HG02759 (cell line): ENCODE measurements at regions not wholly inside any gene's neighbourhood (a gene's known extent, or its start where the extent isn't known, plus 50 kb on each side); places are given as distances from the start of the nearest gene placed in this dataset.
"Not testable (repeated sequence)": the region's sequence is repeated elsewhere in the genome, so short reads cannot be mapped to it uniquely, and the experiment has no call there.

ENCODE experiments used
- ATAC-seq: cut with Tn5 transposase; IDR thresholded peaks from one replicate; pipeline ENCODE4 v1.9.1; 2021; ENCODE audit warnings: mild to moderate bottlenecking, moderate library complexity; ENCODE audit not compliant: unreplicated experiment

GRCh38 chr2:22970284-22970975 lies 414.5 kb upstream of the KLHL29 start:
- no peak for ATAC-seq

GRCh38 chr2:22970991-22971390 lies 414.0 kb upstream of the KLHL29 start:
- ATAC-seq = no peak

- no peak for ATAC-seq
These were observed 403.2 kb upstream of the KLHL29 start for GRCh38 chr2:22981785-22982184.

- ATAC-seq = not testable (repeated sequence)
These were observed 400.8 kb upstream of the KLHL29 start for GRCh38 chr2:22984152-22984551.

GRCh38 chr2:22990246-22990645 lies 394.7 kb upstream of the KLHL29 start:
- ATAC-seq = no peak

GRCh38 chr2:22991844-22992243 lies 393.1 kb upstream of the KLHL29 start:
- no peak for ATAC-seq

GRCh38 chr2:22992441-22992840 lies 392.5 kb upstream of the KLHL29 start:
- no peak for ATAC-seq

- no peak for ATAC-seq
These were observed 391.7 kb upstream of the KLHL29 start for GRCh38 chr2:22993250-22993649.

GRCh38 chr2:22995576-22995975 lies 389.4 kb upstream of the KLHL29 start:
- no peak for ATAC-seq

GRCh38 chr2:22996911-22997310 lies 388.1 kb upstream of the KLHL29 start:
- no peak for ATAC-seq

- ATAC-seq = no peak
These were observed 386.6 kb upstream of the KLHL29 start for GRCh38 chr2:22998359-22998758.

GRCh38 chr2:22999951-23000350 lies 385.0 kb upstream of the KLHL29 start:
- no peak for ATAC-seq

GRCh38 chr2:23002234-23002633 lies 382.7 kb upstream of the KLHL29 start:
- no peak for ATAC-seq

- no peak for ATAC-seq
These were observed 379.5 kb upstream of the KLHL29 start for GRCh38 chr2:23005469-23005868.

GRCh38 chr2:23007631-23008235 lies 377.2 kb upstream of the KLHL29 start:
- no peak for ATAC-seq

GRCh38 chr2:23008440-23008839 lies 376.5 kb upstream of the KLHL29 start:
- ATAC-seq = no peak

GRCh38 chr2:23008951-23009350 lies 376.0 kb upstream of the KLHL29 start:
- no peak for ATAC-seq

GRCh38 chr2:23009545-23010149 lies 375.3 kb upstream of the KLHL29 start:
- ATAC-seq = no peak

GRCh38 chr2:23012499-23012898 lies 372.5 kb upstream of the KLHL29 start:
- no peak for ATAC-seq

- ATAC-seq = no peak
These were observed 369.3 kb upstream of the KLHL29 start for GRCh38 chr2:23015651-23016200.

GRCh38 chr2:23019476-23019875 lies 365.5 kb upstream of the KLHL29 start:
- no peak for ATAC-seq

GRCh38 chr2:23020659-23021058 lies 364.3 kb upstream of the KLHL29 start:
- no peak for ATAC-seq
